ENCODE measurements at regions not wholly inside any gene's neighbourhood (a gene's known extent, or its start where the extent isn't known, plus 50 kb on each side); places are given as distances from the start of the nearest gene placed in this dataset.

DNA sequence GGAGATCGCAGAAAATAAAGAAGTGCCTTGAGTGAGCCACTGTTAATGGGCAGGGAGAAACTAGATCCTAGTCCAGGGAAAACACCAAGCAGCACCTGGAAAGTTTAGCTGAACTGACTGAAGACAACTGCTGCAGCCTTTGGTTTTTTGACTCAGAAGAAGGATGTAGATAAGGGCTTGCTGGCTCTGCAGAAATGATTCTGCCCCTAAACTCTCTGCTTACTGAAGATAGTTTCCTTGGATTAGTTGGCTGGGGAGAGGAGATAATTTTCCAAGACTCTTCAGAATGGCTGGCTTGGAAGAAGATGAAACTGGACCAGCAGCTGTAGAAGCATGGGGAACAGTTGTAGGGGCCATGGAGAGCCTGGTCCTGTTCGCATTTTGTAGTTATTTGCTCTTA lies 471.8 kb downstream of the KDM4C start (continued):
- TF ChIP-seq, protein P1, sequence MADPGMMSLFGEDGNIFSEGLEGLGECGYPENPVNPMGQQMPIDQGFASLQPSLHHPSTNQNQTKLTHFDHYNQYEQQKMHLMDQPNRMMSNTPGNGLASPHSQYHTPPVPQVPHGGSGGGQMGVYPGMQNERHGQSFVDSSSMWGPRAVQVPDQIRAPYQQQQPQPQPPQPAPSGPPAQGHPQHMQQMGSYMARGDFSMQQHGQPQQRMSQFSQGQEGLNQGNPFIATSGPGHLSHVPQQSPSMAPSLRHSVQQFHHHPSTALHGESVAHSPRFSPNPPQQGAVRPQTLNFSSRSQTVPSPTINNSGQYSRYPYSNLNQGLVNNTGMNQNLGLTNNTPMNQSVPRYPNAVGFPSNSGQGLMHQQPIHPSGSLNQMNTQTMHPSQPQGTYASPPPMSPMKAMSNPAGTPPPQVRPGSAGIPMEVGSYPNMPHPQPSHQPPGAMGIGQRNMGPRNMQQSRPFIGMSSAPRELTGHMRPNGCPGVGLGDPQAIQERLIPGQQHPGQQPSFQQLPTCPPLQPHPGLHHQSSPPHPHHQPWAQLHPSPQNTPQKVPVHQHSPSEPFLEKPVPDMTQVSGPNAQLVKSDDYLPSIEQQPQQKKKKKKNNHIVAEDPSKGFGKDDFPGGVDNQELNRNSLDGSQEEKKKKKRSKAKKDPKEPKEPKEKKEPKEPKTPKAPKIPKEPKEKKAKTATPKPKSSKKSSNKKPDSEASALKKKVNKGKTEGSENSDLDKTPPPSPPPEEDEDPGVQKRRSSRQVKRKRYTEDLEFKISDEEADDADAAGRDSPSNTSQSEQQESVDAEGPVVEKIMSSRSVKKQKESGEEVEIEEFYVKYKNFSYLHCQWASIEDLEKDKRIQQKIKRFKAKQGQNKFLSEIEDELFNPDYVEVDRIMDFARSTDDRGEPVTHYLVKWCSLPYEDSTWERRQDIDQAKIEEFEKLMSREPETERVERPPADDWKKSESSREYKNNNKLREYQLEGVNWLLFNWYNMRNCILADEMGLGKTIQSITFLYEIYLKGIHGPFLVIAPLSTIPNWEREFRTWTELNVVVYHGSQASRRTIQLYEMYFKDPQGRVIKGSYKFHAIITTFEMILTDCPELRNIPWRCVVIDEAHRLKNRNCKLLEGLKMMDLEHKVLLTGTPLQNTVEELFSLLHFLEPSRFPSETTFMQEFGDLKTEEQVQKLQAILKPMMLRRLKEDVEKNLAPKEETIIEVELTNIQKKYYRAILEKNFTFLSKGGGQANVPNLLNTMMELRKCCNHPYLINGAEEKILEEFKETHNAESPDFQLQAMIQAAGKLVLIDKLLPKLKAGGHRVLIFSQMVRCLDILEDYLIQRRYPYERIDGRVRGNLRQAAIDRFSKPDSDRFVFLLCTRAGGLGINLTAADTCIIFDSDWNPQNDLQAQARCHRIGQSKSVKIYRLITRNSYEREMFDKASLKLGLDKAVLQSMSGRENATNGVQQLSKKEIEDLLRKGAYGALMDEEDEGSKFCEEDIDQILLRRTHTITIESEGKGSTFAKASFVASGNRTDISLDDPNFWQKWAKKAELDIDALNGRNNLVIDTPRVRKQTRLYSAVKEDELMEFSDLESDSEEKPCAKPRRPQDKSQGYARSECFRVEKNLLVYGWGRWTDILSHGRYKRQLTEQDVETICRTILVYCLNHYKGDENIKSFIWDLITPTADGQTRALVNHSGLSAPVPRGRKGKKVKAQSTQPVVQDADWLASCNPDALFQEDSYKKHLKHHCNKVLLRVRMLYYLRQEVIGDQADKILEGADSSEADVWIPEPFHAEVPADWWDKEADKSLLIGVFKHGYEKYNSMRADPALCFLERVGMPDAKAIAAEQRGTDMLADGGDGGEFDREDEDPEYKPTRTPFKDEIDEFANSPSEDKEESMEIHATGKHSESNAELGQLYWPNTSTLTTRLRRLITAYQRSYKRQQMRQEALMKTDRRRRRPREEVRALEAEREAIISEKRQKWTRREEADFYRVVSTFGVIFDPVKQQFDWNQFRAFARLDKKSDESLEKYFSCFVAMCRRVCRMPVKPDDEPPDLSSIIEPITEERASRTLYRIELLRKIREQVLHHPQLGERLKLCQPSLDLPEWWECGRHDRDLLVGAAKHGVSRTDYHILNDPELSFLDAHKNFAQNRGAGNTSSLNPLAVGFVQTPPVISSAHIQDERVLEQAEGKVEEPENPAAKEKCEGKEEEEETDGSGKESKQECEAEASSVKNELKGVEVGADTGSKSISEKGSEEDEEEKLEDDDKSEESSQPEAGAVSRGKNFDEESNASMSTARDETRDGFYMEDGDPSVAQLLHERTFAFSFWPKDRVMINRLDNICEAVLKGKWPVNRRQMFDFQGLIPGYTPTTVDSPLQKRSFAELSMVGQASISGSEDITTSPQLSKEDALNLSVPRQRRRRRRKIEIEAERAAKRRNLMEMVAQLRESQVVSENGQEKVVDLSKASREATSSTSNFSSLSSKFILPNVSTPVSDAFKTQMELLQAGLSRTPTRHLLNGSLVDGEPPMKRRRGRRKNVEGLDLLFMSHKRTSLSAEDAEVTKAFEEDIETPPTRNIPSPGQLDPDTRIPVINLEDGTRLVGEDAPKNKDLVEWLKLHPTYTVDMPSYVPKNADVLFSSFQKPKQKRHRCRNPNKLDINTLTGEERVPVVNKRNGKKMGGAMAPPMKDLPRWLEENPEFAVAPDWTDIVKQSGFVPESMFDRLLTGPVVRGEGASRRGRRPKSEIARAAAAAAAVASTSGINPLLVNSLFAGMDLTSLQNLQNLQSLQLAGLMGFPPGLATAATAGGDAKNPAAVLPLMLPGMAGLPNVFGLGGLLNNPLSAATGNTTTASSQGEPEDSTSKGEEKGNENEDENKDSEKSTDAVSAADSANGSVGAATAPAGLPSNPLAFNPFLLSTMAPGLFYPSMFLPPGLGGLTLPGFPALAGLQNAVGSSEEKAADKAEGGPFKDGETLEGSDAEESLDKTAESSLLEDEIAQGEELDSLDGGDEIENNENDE (IDR thresholded peaks at IDR 0.05; ENCODE audit: insufficient replicate concordance, low read length), result no peak
- no peak for TF ChIP-seq TCF12 (IDR thresholded peaks at IDR 0.05; ENCODE audit: low read depth, low read length)
- TF ChIP-seq SP4 (IDR thresholded peaks at IDR 0.05; ENCODE audit: low read length), result no peak
- TF ChIP-seq JUND (IDR thresholded peaks at IDR 0.05; ENCODE audit: low read length), result no peak
- no peak for TF ChIP-seq POU5F1 (IDR thresholded peaks at IDR 0.05; ENCODE audit: low read depth, low read length)
- TF ChIP-seq SRF (IDR thresholded peaks at IDR 0.05; ENCODE audit: low read depth, low read length), result no peak
- TF ChIP-seq RAD21 (IDR thresholded peaks at IDR 0.05 in 1 of 2, conservative IDR thresholded peaks at IDR 0.05 in 1 of 2; ENCODE audit: low read depth in 2 of 2, low read length in 2 of 2), result no peak
- TF ChIP-seq KDM1A (IDR thresholded peaks at IDR 0.05; ENCODE audit: borderline replicate concordance, low read length), result no peak
- no peak for TF ChIP-seq TEAD4 (IDR thresholded peaks at IDR 0.05; ENCODE audit: low read depth, low read length)
- TF ChIP-seq POLR2AphosphoS5 (IDR thresholded peaks at IDR 0.05; ENCODE audit: low read depth, low read length), result no peak
- no peak for TF ChIP-seq SIX5 (IDR thresholded peaks at IDR 0.05; ENCODE audit: low read depth, low read length)

All from H1 (cell line).